Lung (tissue), 11 donors: ENCODE measurements at regions not wholly inside any gene's neighbourhood (a gene's known extent, or its start where the extent isn't known, plus 50 kb on each side); places are given as distances from the start of the nearest gene placed in this dataset.

Experiments
- ATAC-seq: fragments of 200-7000 bp; cut with Tn5 transposase; one replicate; pipeline ENCODE4 v1.9.1; 2020; ENCODE audit warnings: moderate number of reproducible peaks; ENCODE audit not compliant: insufficient read depth, low FRiP score
- DNase-seq, 3 donors: peaks; one replicate each; pipeline ENCODE4 v3.0.0-alpha.2; 2013 to 2017
- H3K27ac ChIP-seq, 2 donors: one replicate each; pipeline ENCODE4 v1.5.1; 2013; ENCODE audit warnings: mild to moderate bottlenecking in 2 of 2, moderate library complexity in 2 of 2, control low read depth in 1 of 2, inconsistent platforms in 1 of 2, low read depth in 1 of 2, low read length in 1 of 2
- H3K27me3 ChIP-seq, 3 donors: one replicate each; pipeline ENCODE4 v1.5.1; 2013; ENCODE audit warnings: low read length in 2 of 3; ENCODE audit not compliant: control insufficient read depth in 3 of 3, insufficient read depth in 3 of 3
- H3K36me3 ChIP-seq, 4 donors: one replicate each; pipeline ENCODE4 v1.5.1; 2013; ENCODE audit warnings: low read length in 4 of 4, mild to moderate bottlenecking in 1 of 4, moderate library complexity in 1 of 4; ENCODE audit not compliant: control insufficient read depth in 4 of 4, insufficient read depth in 4 of 4
- H3K4me1 ChIP-seq, 5 donors: one replicate each; pipeline ENCODE4 v1.5.1; 2013; ENCODE audit warnings: low read length in 5 of 5, mild to moderate bottlenecking in 2 of 5, moderate library complexity in 1 of 5; ENCODE audit not compliant: control insufficient read depth in 5 of 5, insufficient read depth in 5 of 5
- H3K4me3 ChIP-seq: one replicate; pipeline ENCODE4 v1.5.1; 2013; ENCODE audit warnings: mild to moderate bottlenecking, control low read depth, moderate library complexity
- H3K9ac ChIP-seq, 2 donors: one replicate each; pipeline ENCODE4 v1.5.1; 2013; ENCODE audit warnings: low read length in 2 of 2, control low read depth in 1 of 2; ENCODE audit not compliant: insufficient read depth in 1 of 2
- H3K9me3 ChIP-seq, 4 donors: one replicate each; pipeline ENCODE4 v1.5.1; 2013; ENCODE audit warnings: low read length in 3 of 4, mild to moderate bottlenecking in 1 of 4, moderate library complexity in 1 of 4; ENCODE audit not compliant: control insufficient read depth in 4 of 4, insufficient read depth in 3 of 4
- CTCF ChIP-seq: IDR thresholded peaks from 2 replicates; pipeline ENCODE4 v1.5.1; 2012; ENCODE audit warnings: mild to moderate bottlenecking; ENCODE audit errors: control extremely low read depth, extremely low read depth
- WGBS, 2 donors: extraction: QIAGEN DNeasy Blood & Tissue Kit; methylation state at CpG; one replicate each; pipeline ENCODE4 v1.1.7; 2013; 5-methylcytosine and 5-hydroxymethylcytosine counted together
- donor health status: control.
- donor health status: control.
- donor health status: Bipolar disorder and iron deficiency.
- donor health status: healthy.
- donor health status: DM: yes; HTN: yes; CAD: no.

- Histone ChIP-seq H3K9me3 (peaks cover 0 to 1% (median 0%) of the 10 kb centered on the region in 4 donors), H3K9ac (no peak overlapping the region), H3K27ac (no peak overlapping the region), H3K27me3 (no peaks in the 10 kb centered on the region), H3K4me3 (no peak overlapping the region), H3K4me1 (peaks cover 0 to 28% (median 0%) of the 10 kb centered on the region in 5 donors), H3K36me3 (no peaks in the 10 kb centered on the region)
- DNase-seq (no peak), ATAC-seq (no peak)
- 82 to 91% methylated on average over 7 of the region's 7 CpGs for WGBS, 2 donors
- no peak for TF ChIP-seq CTCF
Measured at GRCh38 chr2:11024687-11025086, 113.0 kb downstream of the KCNF1 start.

- no peak for DNase-seq
- Histone ChIP-seq H3K4me3 (no peak overlapping the region), H3K9me3 (no peaks in the 10 kb centered on the region), H3K36me3 (no peaks in the 10 kb centered on the region), H3K4me1 (peaks cover 0 to 43% (median 0%) of the 10 kb centered on the region in 5 donors), H3K27ac (no peak overlapping the region), H3K27me3 (no peaks in the 10 kb centered on the region), H3K9ac (no peak overlapping the region)
- no peak for TF ChIP-seq CTCF
- 92 to 95% methylated on average over 15 of the region's 15 CpGs for WGBS, 2 donors
- ATAC-seq = no peak
Measured at GRCh38 chr2:11026286-11026921, 114.7 kb downstream of the KCNF1 start.

- Histone ChIP-seq H3K9me3 (no peaks in the 10 kb centered on the region), H3K9ac (no peak overlapping the region), H3K4me1 (peaks cover 0 to 41% (median 0%) of the 10 kb centered on the region in 5 donors), H3K27me3 (no peaks in the 10 kb centered on the region), H3K4me3 (no peak overlapping the region), H3K27ac (no peak overlapping the region), H3K36me3 (no peaks in the 10 kb centered on the region)
- no peak for TF ChIP-seq CTCF
- 92 to 96% methylated on average over 7 of the region's 7 CpGs for WGBS, 2 donors
- ATAC-seq (no peak), DNase-seq (no peak)
Measured at GRCh38 chr2:11027195-11027594, 115.5 kb downstream of the KCNF1 start.

GRCh38 chr2:11028407-11028916 lies 116.7 kb downstream of the KCNF1 start:
- no peak overlapping the region for H3K4me3 ChIP-seq
- H3K36me3 ChIP-seq = no peaks in the 10 kb centered on the region
- H3K27me3 ChIP-seq = no peaks in the 10 kb centered on the region
- peaks cover 0 to 7% (median 6%) of the 10 kb centered on the region in 4 donors for H3K9me3 ChIP-seq
- H3K4me1 ChIP-seq = peaks cover 0 to 29% (median 0%) of the 10 kb centered on the region in 5 donors
- no peak overlapping the region for H3K9ac ChIP-seq
- DNase-seq = no peak
- ATAC-seq = no peak
- H3K27ac ChIP-seq = no peak overlapping the region
- WGBS, 2 donors = 84 to 89% methylated on average over 5 of the region's 5 CpGs
- no peak for TF ChIP-seq CTCF
